ENCODE measurements at regions not wholly inside any gene's neighbourhood (a gene's known extent, or its start where the extent isn't known, plus 50 kb on each side); places are given as distances from the start of the nearest gene placed in this dataset.
"Not testable (repeated sequence)": the region's sequence is repeated elsewhere in the genome, so short reads cannot be mapped to it uniquely, and the experiment has no call there.

GRCh38 chr1:166695834-166696233 is 143.4 kb upstream of the POGK start:
- TF ChIP-seq POLR2A (IDR thresholded peaks at IDR 0.05); CTCF (IDR thresholded peaks at IDR 0.05 in 8 of 11, conservative IDR thresholded peaks at IDR 0.05 in 3 of 11): not testable (repeated sequence)
